ENCODE measurements at regions not wholly inside any gene's neighbourhood (a gene's known extent, or its start where the extent isn't known, plus 50 kb on each side); places are given as distances from the start of the nearest gene placed in this dataset.

GRCh38 chr2:195312662-195313061 is 344.4 kb upstream of the SLC39A10 start:
- POLR2A ChIA-PET: no interaction called here
- CTCF ChIA-PET: no interaction called here
- Histone ChIP-seq H3K4me2 (no peak overlapping the region), H2AFZ (ENCODE audit: low read depth) (no peak overlapping the region), H3K9me2 (no peaks in the 10 kb centered on the region), H4K20me1 (ENCODE audit: insufficient read depth) (no peaks in the 10 kb centered on the region), H3K4me3 (ENCODE audit: low read depth in 2 of 2, low read length in 1 of 2) (no peak overlapping the region), H3K9ac (no peak overlapping the region), H3F3A (replicated peaks; ENCODE audit: insufficient read depth) (no peaks in the 10 kb centered on the region), H3K27me3 (ENCODE audit: insufficient read depth) (no peaks in the 10 kb centered on the region), H3K79me2 (ENCODE audit: insufficient read depth) (no peaks in the 10 kb centered on the region), H3K27ac (ENCODE audit: low read depth in 2 of 2, low read length in 1 of 2) (no peak overlapping the region), H3K9me3 (no peaks in the 10 kb centered on the region), H3K36me3 (replicated peaks in 1 of 2; ENCODE audit: control insufficient read depth in 1 of 2, insufficient read depth in 2 of 2, low read length in 1 of 2) (no peaks in the 10 kb centered on the region), H3K4me1 (ENCODE audit: control insufficient read depth in 1 of 2, insufficient read depth in 2 of 2, low read depth in 1 of 2, low read length in 1 of 2) (peaks cover 0 to 14% of the 10 kb centered on the region in 2 experiments; a peak in 2 of 4 replicates)
- no peak for TF ChIP-seq RFX5 (IDR thresholded peaks at IDR 0.05; ENCODE audit: low read length)
- no peak for TF ChIP-seq RAD21 (IDR thresholded peaks at IDR 0.05; ENCODE audit: low read length)
- TF ChIP-seq, protein P1, sequence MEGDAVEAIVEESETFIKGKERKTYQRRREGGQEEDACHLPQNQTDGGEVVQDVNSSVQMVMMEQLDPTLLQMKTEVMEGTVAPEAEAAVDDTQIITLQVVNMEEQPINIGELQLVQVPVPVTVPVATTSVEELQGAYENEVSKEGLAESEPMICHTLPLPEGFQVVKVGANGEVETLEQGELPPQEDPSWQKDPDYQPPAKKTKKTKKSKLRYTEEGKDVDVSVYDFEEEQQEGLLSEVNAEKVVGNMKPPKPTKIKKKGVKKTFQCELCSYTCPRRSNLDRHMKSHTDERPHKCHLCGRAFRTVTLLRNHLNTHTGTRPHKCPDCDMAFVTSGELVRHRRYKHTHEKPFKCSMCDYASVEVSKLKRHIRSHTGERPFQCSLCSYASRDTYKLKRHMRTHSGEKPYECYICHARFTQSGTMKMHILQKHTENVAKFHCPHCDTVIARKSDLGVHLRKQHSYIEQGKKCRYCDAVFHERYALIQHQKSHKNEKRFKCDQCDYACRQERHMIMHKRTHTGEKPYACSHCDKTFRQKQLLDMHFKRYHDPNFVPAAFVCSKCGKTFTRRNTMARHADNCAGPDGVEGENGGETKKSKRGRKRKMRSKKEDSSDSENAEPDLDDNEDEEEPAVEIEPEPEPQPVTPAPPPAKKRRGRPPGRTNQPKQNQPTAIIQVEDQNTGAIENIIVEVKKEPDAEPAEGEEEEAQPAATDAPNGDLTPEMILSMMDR (IDR thresholded peaks at IDR 0.05): no peak
- no peak for TF ChIP-seq FOXJ3 (CRISPR knock-in tag; IDR thresholded peaks at IDR 0.05)
- no peak for TF ChIP-seq JUND (IDR thresholded peaks at IDR 0.05)
- TF ChIP-seq, protein P2, sequence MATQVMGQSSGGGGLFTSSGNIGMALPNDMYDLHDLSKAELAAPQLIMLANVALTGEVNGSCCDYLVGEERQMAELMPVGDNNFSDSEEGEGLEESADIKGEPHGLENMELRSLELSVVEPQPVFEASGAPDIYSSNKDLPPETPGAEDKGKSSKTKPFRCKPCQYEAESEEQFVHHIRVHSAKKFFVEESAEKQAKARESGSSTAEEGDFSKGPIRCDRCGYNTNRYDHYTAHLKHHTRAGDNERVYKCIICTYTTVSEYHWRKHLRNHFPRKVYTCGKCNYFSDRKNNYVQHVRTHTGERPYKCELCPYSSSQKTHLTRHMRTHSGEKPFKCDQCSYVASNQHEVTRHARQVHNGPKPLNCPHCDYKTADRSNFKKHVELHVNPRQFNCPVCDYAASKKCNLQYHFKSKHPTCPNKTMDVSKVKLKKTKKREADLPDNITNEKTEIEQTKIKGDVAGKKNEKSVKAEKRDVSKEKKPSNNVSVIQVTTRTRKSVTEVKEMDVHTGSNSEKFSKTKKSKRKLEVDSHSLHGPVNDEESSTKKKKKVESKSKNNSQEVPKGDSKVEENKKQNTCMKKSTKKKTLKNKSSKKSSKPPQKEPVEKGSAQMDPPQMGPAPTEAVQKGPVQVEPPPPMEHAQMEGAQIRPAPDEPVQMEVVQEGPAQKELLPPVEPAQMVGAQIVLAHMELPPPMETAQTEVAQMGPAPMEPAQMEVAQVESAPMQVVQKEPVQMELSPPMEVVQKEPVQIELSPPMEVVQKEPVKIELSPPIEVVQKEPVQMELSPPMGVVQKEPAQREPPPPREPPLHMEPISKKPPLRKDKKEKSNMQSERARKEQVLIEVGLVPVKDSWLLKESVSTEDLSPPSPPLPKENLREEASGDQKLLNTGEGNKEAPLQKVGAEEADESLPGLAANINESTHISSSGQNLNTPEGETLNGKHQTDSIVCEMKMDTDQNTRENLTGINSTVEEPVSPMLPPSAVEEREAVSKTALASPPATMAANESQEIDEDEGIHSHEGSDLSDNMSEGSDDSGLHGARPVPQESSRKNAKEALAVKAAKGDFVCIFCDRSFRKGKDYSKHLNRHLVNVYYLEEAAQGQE (IDR thresholded peaks at IDR 0.05; ENCODE audit: low read depth, low read length): no peak
- no peak for TF ChIP-seq RXRA (IDR thresholded peaks at IDR 0.05; ENCODE audit: borderline replicate concordance, low read depth)
- TF ChIP-seq MAX (IDR thresholded peaks at IDR 0.05; ENCODE audit: low read depth): no peak
- TF ChIP-seq SIN3A (IDR thresholded peaks at IDR 0.05; ENCODE audit: borderline replicate concordance, low read depth, low read length): no peak
- no peak for TF ChIP-seq FOXM1 (IDR thresholded peaks at IDR 0.05; ENCODE audit: low read depth)
- 85% methylated on average over 4 of the region's 4 CpGs for WGBS (ENCODE audit: low lambda C conversion rate)
- no peak for DNase-seq

DNA sequence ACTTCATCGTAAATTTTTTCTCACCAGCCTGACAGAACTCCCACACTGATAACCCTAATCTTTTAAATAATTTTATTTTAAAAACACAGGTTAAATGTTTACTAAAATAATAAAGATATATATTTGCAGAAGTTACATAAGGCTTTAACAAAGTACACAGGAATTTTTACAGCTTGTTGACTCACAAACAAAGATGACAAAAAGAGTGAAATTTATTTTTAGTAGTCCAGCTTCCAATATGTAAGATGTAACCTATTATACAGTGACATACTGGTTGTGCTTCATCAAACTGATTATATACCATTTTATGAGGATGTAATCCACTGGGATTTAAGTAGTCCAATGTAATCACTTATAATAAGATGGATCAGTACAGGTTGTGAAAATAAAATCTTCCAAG is 348.9 kb upstream of the SLC39A10 start:
- Histone ChIP-seq H3K9me2 (no peaks in the 10 kb centered on the region), H4K20me1 (ENCODE audit: insufficient read depth) (no peaks in the 10 kb centered on the region), H3K4me3 (ENCODE audit: low read depth in 2 of 2, low read length in 1 of 2) (no peak overlapping the region), H3K79me2 (ENCODE audit: insufficient read depth) (no peaks in the 10 kb centered on the region), H3K36me3 (replicated peaks in 1 of 2; ENCODE audit: control insufficient read depth in 1 of 2, insufficient read depth in 2 of 2, low read length in 1 of 2) (no peaks in the 10 kb centered on the region), H3K27ac (ENCODE audit: low read depth in 2 of 2, low read length in 1 of 2) (no peak overlapping the region), H3K4me1 (ENCODE audit: control insufficient read depth in 1 of 2, insufficient read depth in 2 of 2, low read depth in 1 of 2, low read length in 1 of 2) (peaks cover 0 to 10% of the 10 kb centered on the region in 2 experiments; a peak in 2 of 4 replicates), H3K27me3 (ENCODE audit: insufficient read depth) (no peaks in the 10 kb centered on the region), H3K9ac (no peak overlapping the region), H2AFZ (ENCODE audit: low read depth) (no peak overlapping the region), H3K4me2 (no peak overlapping the region), H3K9me3 (no peaks in the 10 kb centered on the region), H3F3A (replicated peaks; ENCODE audit: insufficient read depth) (no peaks in the 10 kb centered on the region)
- TF ChIP-seq FOSL2 (IDR thresholded peaks at IDR 0.05; ENCODE audit: borderline replicate concordance, low read depth) (no peak), PBX3 (IDR thresholded peaks at IDR 0.05) (no peak), SIN3A (IDR thresholded peaks at IDR 0.05; ENCODE audit: borderline replicate concordance, low read depth, low read length) (no peak), POLR2AphosphoS5 (IDR thresholded peaks at IDR 0.05; ENCODE audit: low read depth, low read length) (no peak), TAF1 (IDR thresholded peaks at IDR 0.05; ENCODE audit: borderline replicate concordance, low read depth, low read length) (no peak), USF1 (IDR thresholded peaks at IDR 0.05; ENCODE audit: borderline replicate concordance, low read depth) (no peak)
- POLR2A ChIA-PET: no interaction called here
- no peak for DNase-seq
- 65% methylated on average over 1 of the region's 1 CpG for WGBS (ENCODE audit: low lambda C conversion rate)
- CTCF ChIA-PET: no interaction called here
